Breast epithelium (tissue), 3 donors: ENCODE measurements at regions not wholly inside any gene's neighbourhood (a gene's known extent, or its start where the extent isn't known, plus 50 kb on each side); places are given as distances from the start of the nearest gene placed in this dataset.

Experiments used
- POLR2A ChIP-seq: fragments of 450-650 bp; IDR thresholded peaks from one replicate; pipeline ENCODE4 v1.6.1; 2016; ENCODE audit warnings: antibody characterized with exemption, mild to moderate bottlenecking, moderate library complexity
- TF ChIP-seq, protein P1 (sequence below), 3 donors: fragments of 450-650 bp; IDR thresholded peaks; one replicate each; pipeline ENCODE4 v1.5.1; 2016 to 2017; ENCODE audit warnings: antibody characterized with exemption in 3 of 3, mild to moderate bottlenecking in 3 of 3, moderate library complexity in 3 of 3

DNA sequence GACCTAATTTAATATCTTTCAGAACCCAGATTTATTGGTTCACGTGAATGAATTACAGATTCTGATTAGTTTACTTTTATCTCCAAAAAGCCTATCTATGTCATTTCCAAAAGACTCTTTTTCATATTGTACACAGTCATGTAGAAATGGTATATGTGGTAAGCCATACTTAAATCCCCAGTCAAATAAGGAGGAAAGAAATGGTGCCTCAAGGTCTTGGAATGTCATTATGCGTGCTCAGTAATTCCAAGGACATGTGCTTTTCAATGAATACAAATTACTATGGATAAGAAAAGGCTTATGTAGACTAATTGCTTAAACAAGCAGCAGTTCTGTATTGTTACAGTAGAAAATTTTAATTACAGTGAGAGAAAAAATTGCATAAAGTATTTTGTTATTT is 64.1 kb upstream of the TYRP1 start:
- TF ChIP-seq, protein P1, sequence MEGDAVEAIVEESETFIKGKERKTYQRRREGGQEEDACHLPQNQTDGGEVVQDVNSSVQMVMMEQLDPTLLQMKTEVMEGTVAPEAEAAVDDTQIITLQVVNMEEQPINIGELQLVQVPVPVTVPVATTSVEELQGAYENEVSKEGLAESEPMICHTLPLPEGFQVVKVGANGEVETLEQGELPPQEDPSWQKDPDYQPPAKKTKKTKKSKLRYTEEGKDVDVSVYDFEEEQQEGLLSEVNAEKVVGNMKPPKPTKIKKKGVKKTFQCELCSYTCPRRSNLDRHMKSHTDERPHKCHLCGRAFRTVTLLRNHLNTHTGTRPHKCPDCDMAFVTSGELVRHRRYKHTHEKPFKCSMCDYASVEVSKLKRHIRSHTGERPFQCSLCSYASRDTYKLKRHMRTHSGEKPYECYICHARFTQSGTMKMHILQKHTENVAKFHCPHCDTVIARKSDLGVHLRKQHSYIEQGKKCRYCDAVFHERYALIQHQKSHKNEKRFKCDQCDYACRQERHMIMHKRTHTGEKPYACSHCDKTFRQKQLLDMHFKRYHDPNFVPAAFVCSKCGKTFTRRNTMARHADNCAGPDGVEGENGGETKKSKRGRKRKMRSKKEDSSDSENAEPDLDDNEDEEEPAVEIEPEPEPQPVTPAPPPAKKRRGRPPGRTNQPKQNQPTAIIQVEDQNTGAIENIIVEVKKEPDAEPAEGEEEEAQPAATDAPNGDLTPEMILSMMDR (IDR thresholded peaks at IDR 0.05) = no peak
- no peak for TF ChIP-seq POLR2A
